ENCODE measurements at regions not wholly inside any gene's neighbourhood (a gene's known extent, or its start where the extent isn't known, plus 50 kb on each side); places are given as distances from the start of the nearest gene placed in this dataset.

- Histone ChIP-seq H3K27me3 (no peaks in the 10 kb centered on the region), H3K9me3 (ENCODE audit: low read depth) (no peaks in the 10 kb centered on the region), H3K36me3 (no peaks in the 10 kb centered on the region), H3K4me1 (no peaks in the 10 kb centered on the region), H3F3A (ENCODE audit: low read depth) (no peaks in the 10 kb centered on the region), H3K9ac (no peak overlapping the region), H3K4me3 (no peak overlapping the region), H3K4me2 (no peak overlapping the region), H3K27ac (no peak overlapping the region), H4K20me1 (ENCODE audit: low read depth) (no peaks in the 10 kb centered on the region), H2AFZ (replicated peaks) (no peak overlapping the region), H3K79me2 (ENCODE audit: low read depth) (no peaks in the 10 kb centered on the region)
- Mint-ChIP-seq H3K36me3 (no peaks in the 10 kb centered on the region), H3K27ac (no peak overlapping the region), H3K4me1 (no peaks in the 10 kb centered on the region), H3K9me3 (no peaks in the 10 kb centered on the region), H3K4me3 (no peak overlapping the region), H3K27me3 (ENCODE audit: insufficient read depth, low read depth) (peaks cover 1% of the 10 kb centered on the region)
- no peak for TF ChIP-seq EZH2 (IDR thresholded peaks at IDR 0.05)
- TF ChIP-seq EZH2phosphoT487 (IDR thresholded peaks at IDR 0.05), result no peak
- TF ChIP-seq CTCF (IDR thresholded peaks at IDR 0.05), result no peak
- no peak for DNase-seq (ENCODE audit: low spot score)
Measured at GRCh38 chr2:17334300-17334699, 183.9 kb downstream of the RAD51AP2 start.

DNA sequence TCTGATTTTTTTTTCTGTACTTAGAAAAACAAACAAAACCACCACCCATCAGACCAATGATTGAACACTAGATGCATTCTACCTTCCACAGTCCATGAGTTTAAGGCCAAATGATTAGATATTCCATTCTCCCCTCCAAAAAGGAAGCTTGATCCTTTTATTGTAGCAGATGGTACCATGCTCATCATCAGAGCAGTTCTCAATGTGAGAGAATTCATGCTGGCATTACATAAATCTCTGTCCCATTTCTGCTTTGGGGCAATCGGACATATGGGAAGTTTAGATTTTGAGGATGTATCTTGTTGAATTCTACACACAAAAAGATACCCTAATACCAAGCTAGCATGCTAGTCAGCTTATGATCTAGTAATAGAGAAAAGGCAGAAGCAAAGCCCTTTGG lies 186.6 kb downstream of the RAD51AP2 start:
- H3K4me1 Mint-ChIP-seq, result no peaks in the 10 kb centered on the region
- no peaks in the 10 kb centered on the region for H3K36me3 Mint-ChIP-seq

GRCh38 chr2:17328161-17328560 lies 190.1 kb downstream of the RAD51AP2 start:
- Histone ChIP-seq H4K20me1 (ENCODE audit: low read depth) (no peaks in the 10 kb centered on the region), H3F3A (ENCODE audit: low read depth) (no peaks in the 10 kb centered on the region), H3K79me2 (ENCODE audit: low read depth) (no peaks in the 10 kb centered on the region), H3K9ac (no peak overlapping the region), H3K27me3 (no peaks in the 10 kb centered on the region), H3K27ac (no peak overlapping the region), H2AFZ (replicated peaks) (no peak overlapping the region), H3K4me1 (no peaks in the 10 kb centered on the region), H3K36me3 (no peaks in the 10 kb centered on the region), H3K4me2 (no peak overlapping the region), H3K4me3 (no peak overlapping the region), H3K9me3 (ENCODE audit: low read depth) (no peaks in the 10 kb centered on the region)
- no peaks in the 10 kb centered on the region for H3K36me3 Mint-ChIP-seq
- H3K27ac Mint-ChIP-seq, result no peak overlapping the region
- H3K4me3 Mint-ChIP-seq, result no peak overlapping the region
- no peaks in the 10 kb centered on the region for H3K27me3 Mint-ChIP-seq (ENCODE audit: insufficient read depth, low read depth)
- no peaks in the 10 kb centered on the region for H3K4me1 Mint-ChIP-seq
- DNase-seq (ENCODE audit: low spot score), result no peak
- no peaks in the 10 kb centered on the region for H3K9me3 Mint-ChIP-seq
- no peak for TF ChIP-seq EZH2phosphoT487 (IDR thresholded peaks at IDR 0.05)
- TF ChIP-seq CTCF (IDR thresholded peaks at IDR 0.05), result no peak
- no peak for TF ChIP-seq EZH2 (IDR thresholded peaks at IDR 0.05)

More for the DNA sequence above, 186.6 kb downstream of the RAD51AP2 start:
- Histone ChIP-seq H4K20me1 (ENCODE audit: low read depth) (no peaks in the 10 kb centered on the region), H3K4me1 (no peaks in the 10 kb centered on the region), H3K27ac (no peak overlapping the region), H3K79me2 (ENCODE audit: low read depth) (no peaks in the 10 kb centered on the region), H3F3A (ENCODE audit: low read depth) (no peaks in the 10 kb centered on the region), H3K36me3 (no peaks in the 10 kb centered on the region), H2AFZ (replicated peaks) (no peak overlapping the region), H3K27me3 (no peaks in the 10 kb centered on the region), H3K4me3 (no peak overlapping the region), H3K9me3 (ENCODE audit: low read depth) (no peaks in the 10 kb centered on the region), H3K9ac (no peak overlapping the region), H3K4me2 (no peak overlapping the region)
- DNase-seq (ENCODE audit: low spot score), result no peak
- H3K4me3 Mint-ChIP-seq, result no peak overlapping the region
- H3K27ac Mint-ChIP-seq, result no peak overlapping the region
- no peaks in the 10 kb centered on the region for H3K9me3 Mint-ChIP-seq
- TF ChIP-seq EZH2phosphoT487 (IDR thresholded peaks at IDR 0.05) (no peak), EZH2 (IDR thresholded peaks at IDR 0.05) (no peak), CTCF (IDR thresholded peaks at IDR 0.05) (no peak)
- no peaks in the 10 kb centered on the region for H3K27me3 Mint-ChIP-seq (ENCODE audit: insufficient read depth, low read depth)

All from neural progenitor cell (in vitro differentiated cells).